22Rv1 (cell line): ENCODE measurements at regions not wholly inside any gene's neighbourhood (a gene's known extent, or its start where the extent isn't known, plus 50 kb on each side); places are given as distances from the start of the nearest gene placed in this dataset.
"Not testable (repeated sequence)": the region's sequence is repeated elsewhere in the genome, so short reads cannot be mapped to it uniquely, and the experiment has no call there.

Experiments
- H3K27ac ChIP-seq: fragments of 450-650 bp; 2 replicates; pipeline ENCODE4 v1.5.1; 2017
- ZFX ChIP-seq: fragments of 450-650 bp; IDR thresholded peaks from 2 replicates; pipeline ENCODE4 v1.6.1; 2017; ENCODE audit warnings: antibody characterized with exemption, borderline replicate concordance
- TF ChIP-seq, protein P1 (sequence below): fragments of 450-650 bp; IDR thresholded peaks from 2 replicates; pipeline ENCODE4 v1.5.1; 2017; ENCODE audit warnings: mild to moderate bottlenecking

GRCh38 chr12:9319044-9319841, 111.0 kb upstream of the PZP start:
- TF ChIP-seq ZFX, result no peak
- TF ChIP-seq, protein P1, sequence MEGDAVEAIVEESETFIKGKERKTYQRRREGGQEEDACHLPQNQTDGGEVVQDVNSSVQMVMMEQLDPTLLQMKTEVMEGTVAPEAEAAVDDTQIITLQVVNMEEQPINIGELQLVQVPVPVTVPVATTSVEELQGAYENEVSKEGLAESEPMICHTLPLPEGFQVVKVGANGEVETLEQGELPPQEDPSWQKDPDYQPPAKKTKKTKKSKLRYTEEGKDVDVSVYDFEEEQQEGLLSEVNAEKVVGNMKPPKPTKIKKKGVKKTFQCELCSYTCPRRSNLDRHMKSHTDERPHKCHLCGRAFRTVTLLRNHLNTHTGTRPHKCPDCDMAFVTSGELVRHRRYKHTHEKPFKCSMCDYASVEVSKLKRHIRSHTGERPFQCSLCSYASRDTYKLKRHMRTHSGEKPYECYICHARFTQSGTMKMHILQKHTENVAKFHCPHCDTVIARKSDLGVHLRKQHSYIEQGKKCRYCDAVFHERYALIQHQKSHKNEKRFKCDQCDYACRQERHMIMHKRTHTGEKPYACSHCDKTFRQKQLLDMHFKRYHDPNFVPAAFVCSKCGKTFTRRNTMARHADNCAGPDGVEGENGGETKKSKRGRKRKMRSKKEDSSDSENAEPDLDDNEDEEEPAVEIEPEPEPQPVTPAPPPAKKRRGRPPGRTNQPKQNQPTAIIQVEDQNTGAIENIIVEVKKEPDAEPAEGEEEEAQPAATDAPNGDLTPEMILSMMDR, result peak; percentile 24
- peak overlapping the region; percentile 35 for H3K27ac ChIP-seq

DNA sequence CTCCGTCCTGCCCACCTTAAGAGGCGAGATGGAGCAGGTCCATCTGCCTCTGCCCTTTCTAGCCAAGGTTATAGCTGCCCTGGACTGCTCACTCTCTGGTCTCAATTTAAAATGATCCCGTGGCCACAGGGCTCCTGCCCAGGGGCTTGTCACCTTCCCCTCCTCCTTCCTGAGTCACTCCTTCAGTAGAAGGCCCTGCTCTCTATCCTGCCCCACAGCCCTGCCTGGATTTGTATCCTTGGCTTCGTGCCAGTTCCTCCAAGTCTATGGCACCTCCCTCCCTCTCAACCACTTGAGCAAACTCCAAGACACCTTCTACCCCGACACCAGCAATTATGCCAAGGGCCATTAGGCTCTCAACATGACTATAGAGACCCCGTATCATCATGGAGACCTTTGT, 105.3 kb upstream of the PZP start:
- peak overlapping the region; percentile 70 for H3K27ac ChIP-seq

GRCh38 chr12:9312406-9313392, 104.5 kb upstream of the PZP start:
- peak overlapping the region; percentile 70 for H3K27ac ChIP-seq

GRCh38 chr12:9311454-9311853, 103.3 kb upstream of the PZP start:
- peak overlapping the region; percentile 70 for H3K27ac ChIP-seq

- not testable (repeated sequence) for H3K27ac ChIP-seq
Observed at GRCh38 chr12:9310645-9311044, 102.5 kb upstream of the PZP start.

DNA sequence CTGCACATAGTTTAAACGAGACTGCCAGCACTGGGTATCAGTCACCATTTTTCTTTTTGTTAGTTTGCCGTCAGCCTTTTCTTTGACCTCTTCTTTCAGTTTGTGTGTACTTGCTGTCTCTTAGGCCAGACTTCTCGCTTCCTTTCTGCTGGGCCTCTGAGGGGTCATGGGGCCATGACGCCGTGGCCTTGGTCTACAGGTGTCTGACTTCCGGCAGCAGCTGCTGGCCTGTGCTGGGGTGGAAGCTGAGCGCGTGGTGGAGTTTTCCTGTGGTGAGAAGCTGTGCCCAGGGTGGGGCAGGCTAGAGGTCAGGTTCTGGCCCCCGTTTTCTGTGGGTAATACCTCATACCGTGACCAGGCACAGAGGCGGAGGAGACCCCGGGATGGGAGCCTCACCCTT, 101.6 kb upstream of the PZP start:
- not testable (repeated sequence) for H3K27ac ChIP-seq

GRCh38 chr12:9308745-9309144, 100.5 kb upstream of the PZP start:
- H3K27ac ChIP-seq, result not testable (repeated sequence)

- H3K27ac ChIP-seq, result not testable (repeated sequence)
Observed at GRCh38 chr12:9308163-9308562, 100.0 kb upstream of the PZP start.

GRCh38 chr12:9307255-9307654, 99.1 kb upstream of the PZP start:
- H3K27ac ChIP-seq, result not testable (repeated sequence)

DNA sequence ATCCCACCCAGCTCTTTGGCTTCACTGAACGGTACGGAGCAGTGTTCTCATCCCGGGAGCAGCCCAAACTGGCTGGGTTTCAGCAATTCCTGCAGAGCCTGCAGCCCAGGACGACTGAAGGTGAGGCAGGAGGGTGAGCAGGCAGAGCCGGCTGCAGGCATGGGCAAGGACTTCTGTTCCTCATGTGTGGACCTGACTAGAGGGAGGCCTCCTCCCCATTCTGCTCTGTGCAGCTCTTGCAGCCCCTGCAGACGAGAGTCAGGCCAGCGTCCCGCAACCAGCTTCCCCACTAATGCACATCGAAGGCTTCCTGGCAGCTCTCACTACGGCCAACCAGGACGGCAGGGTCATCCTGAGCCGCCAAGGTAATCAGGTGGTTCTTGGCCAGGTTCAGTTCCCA, 97.8 kb upstream of the PZP start:
- H3K27ac ChIP-seq, result not testable (repeated sequence)

DNA sequence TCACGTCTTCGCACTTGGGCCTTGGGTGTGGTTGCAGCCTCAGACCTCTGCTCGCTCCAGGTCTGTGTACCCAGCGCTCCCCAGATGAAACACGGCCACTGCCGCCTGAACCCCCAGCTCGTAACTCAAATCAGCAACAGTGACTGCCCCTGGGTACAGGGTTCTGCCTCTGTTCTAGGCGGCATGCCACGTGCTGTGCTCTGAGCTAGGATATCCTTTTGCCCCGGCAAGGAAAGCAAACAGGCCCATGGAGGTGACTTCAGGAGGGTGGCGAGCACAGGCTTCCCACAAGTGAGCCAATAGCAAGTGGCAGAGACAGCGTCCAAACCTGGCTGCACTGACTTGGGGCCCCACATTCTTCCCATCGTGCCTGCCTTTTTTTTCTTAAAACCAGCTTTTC, 96.3 kb upstream of the PZP start:
- H3K27ac ChIP-seq, result not testable (repeated sequence)

DNA sequence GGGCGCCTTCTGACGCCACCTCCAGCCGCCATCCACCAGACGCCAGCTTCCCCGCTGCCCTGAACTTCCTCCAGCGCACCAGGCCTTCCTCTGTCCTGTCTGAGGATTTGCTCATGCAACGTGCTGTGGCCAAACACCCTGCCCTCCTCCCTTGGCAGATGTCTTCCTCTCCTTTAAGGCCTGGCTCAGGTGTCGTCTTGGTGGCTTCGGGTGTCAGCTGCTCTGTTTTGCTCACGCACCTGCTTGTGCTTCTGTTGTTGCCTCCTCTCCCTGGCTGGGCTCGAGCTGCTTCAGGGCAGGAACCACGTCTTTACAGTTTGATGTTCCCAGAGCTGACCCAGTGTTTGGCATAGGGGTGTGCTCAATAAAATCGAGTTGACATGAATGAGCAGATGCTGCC, 87.7 kb upstream of the PZP start:
- H3K27ac ChIP-seq, result not testable (repeated sequence)

DNA sequence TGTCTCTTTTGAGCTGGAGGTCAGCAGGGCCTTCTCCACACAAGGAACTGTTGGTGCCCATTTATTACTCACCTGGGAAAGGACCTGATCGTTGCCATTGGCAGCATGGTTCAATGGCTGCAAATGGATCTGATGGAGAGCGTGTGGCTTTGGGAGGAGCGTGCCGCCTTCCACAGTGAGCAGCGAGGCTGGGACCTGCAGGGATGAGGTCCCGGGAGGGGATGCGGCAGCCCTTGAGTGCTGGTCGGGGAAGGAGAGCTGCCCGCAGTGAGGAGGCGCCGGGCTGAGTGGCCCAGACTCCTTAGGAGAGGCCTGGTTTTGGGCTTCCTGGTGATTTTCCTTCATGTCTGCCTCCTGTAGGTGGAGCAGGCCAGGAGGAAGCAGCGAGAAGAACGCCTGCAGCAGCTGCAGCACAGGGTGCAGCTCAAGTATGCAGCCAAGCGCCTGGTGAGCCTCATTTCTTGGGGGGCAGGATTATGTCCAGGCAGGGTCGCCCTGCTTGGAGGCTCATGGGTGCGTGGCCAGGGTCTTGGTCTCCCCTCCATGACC, 86.0 kb upstream of the PZP start:
- not testable (repeated sequence) for H3K27ac ChIP-seq

DNA sequence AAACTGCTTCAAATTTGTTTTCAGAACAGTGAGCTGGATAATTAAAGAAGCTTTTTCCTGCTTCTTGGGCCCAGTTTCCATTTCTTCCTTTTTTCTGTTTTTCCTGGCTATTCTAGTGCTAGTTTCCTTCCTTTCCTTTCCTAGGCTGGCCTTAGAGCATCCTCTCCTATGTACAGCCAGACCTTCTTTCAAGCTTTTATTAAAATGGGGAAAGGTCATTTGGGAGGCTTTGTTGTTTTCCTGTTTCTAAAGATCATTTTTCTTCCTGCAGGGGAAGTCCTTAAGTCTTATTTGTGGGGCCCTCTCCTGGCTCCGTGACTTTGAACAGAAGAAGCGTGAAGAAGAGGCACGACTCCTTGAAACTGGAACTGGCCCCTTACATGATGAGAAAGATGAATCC, 85.2 kb upstream of the PZP start:
- H3K27ac ChIP-seq, result not testable (repeated sequence)

GRCh38 chr12:9289984-9290383, 81.8 kb upstream of the PZP start:
- not testable (repeated sequence) for H3K27ac ChIP-seq

DNA sequence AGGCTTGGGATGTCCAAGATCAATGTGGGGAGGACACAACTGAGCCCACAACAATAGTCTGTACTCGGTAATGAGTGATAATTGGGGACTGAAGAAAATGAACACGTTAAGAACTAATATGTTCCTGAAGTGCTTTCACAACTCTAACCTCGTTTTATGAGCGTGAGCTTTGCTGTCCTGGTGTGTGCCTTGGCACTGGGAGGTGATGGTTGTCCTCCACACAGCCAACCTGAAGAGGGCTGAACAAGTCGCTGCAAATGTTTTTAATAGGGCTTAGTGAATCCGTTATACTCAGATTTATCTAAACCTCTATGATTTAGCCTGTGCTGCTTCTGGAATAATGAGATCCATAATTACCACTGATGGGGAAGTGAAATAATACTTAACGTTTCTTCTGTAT, 76.5 kb upstream of the PZP start:
- H3K27ac ChIP-seq, result not testable (repeated sequence)

DNA sequence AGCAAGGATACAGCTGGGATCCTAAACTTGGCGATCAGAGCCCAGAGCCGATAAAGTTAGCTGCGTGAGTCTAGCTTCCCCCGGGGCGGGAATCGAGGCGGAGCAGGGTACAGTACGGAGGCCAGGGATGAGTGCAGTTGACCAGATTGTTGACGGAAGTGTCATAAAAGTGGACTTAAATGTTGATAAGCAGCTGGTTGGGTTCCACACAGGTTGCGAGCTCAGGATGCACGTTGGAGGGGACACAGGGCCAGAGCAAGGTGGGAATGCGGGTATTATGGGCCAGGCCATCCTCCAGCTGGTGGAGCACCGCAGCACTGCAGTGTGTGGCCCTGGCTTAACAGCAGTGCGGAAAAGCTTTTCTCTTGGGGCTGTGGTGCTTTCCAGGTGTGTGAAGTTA, 76.0 kb upstream of the PZP start:
- not testable (repeated sequence) for H3K27ac ChIP-seq

DNA sequence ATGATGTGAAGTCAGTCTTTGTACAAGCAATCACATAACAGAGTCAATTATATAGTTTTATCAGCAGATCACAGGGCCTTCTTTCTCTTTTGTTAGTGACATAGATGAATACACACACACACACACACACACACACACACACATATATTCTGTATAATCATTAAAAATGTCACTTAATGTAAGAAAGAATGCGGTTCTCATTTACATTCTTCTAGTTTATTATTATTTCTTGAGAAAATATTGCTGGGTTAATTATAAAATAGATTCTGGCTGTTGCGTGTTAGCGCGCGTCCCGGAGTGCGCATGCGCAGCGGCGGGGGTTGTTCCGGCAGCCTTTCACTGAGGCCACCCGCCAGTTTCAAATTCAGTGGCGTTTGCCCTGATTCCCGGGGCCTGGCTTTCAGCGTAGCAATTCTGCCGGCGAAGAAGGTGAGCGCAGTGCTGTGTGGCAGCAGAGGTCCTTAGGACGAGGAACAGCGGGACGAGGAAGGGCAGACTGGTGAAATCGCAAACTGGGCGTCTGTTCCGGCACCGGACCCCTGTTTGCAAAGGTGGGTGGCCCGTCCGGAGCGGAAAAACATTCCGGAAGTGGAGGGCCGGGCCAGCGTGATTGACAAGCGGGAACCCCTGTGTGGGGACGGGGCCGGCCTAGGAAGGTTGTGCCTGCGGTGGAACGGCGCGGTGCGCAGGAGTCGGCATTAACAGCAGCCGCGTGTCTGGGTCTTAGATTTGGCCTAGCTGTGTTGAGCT, 75.3 kb upstream of the PZP start:
- H3K27ac ChIP-seq, result peak overlapping the region; percentile 89
